ENCODE measurements at regions not wholly inside any gene's neighbourhood (a gene's known extent, or its start where the extent isn't known, plus 50 kb on each side); places are given as distances from the start of the nearest gene placed in this dataset.

GRCh38 chr3:74119221-74119620, 494.5 kb upstream of the PDZRN3 start:
- DNase-seq (ENCODE audit: low spot score), result no peak
- no peaks in the 10 kb centered on the region for H3K27me3 ChIP-seq (ENCODE audit: control insufficient read depth in 4 of 4, insufficient read depth in 4 of 4, low read length in 3 of 4)
- H3K27ac ChIP-seq (ENCODE audit: low read depth in 1 of 2, low read length in 2 of 2), result no peak overlapping the region
- H3K4me1 ChIP-seq (ENCODE audit: control insufficient read depth in 4 of 4, insufficient read depth in 4 of 4, low read length in 3 of 4), result no peaks in the 10 kb centered on the region
- peaks cover 0 to 1% (median 0%) of the 10 kb centered on the region in 4 donors for H3K9me3 ChIP-seq (ENCODE audit: control insufficient read depth in 4 of 4, low read length in 3 of 4)
- no peak overlapping the region for H3K9ac ChIP-seq (ENCODE audit: low read depth in 1 of 2, low read length in 2 of 2)
- 73% methylated on average over 1 of the region's 1 CpG for WGBS
- TF ChIP-seq YY1 (IDR thresholded peaks at IDR 0.05) (no peak), FOXA1 (IDR thresholded peaks at IDR 0.05) (no peak), SP1 (IDR thresholded peaks at IDR 0.05) (no peak), RXRA (IDR thresholded peaks at IDR 0.05) (no peak), GABPA (IDR thresholded peaks at IDR 0.05 in 1 of 2, conservative IDR thresholded peaks at IDR 0.05 in 1 of 2) (no peak), REST (IDR thresholded peaks at IDR 0.05) (no peak), ZBTB33 (IDR thresholded peaks at IDR 0.05) (no peak), HNF4G (IDR thresholded peaks at IDR 0.05) (no peak), NR2F2 (IDR thresholded peaks at IDR 0.05) (no peak), EGR1 (IDR thresholded peaks at IDR 0.05; ENCODE audit: low read depth in 2 of 2) (no peak)
- no peaks in the 10 kb centered on the region for H3K36me3 ChIP-seq (ENCODE audit: control insufficient read depth in 4 of 4, insufficient read depth in 3 of 4, low read depth in 1 of 4, low read length in 3 of 4)
- no peak overlapping the region for H3K4me3 ChIP-seq (ENCODE audit: low read depth in 1 of 3, low read length in 3 of 3)

- Histone ChIP-seq H3K36me3 (ENCODE audit: control insufficient read depth in 4 of 4, insufficient read depth in 3 of 4, low read depth in 1 of 4, low read length in 3 of 4) (no peaks in the 10 kb centered on the region), H3K9ac (ENCODE audit: low read depth in 1 of 2, low read length in 2 of 2) (no peak overlapping the region), H3K27ac (ENCODE audit: low read depth in 1 of 2, low read length in 2 of 2) (no peak overlapping the region), H3K4me3 (ENCODE audit: low read depth in 1 of 3, low read length in 3 of 3) (no peak overlapping the region), H3K4me1 (ENCODE audit: control insufficient read depth in 4 of 4, insufficient read depth in 4 of 4, low read length in 3 of 4) (no peaks in the 10 kb centered on the region), H3K27me3 (ENCODE audit: control insufficient read depth in 4 of 4, insufficient read depth in 4 of 4, low read length in 3 of 4) (no peaks in the 10 kb centered on the region), H3K9me3 (ENCODE audit: control insufficient read depth in 4 of 4, low read length in 3 of 4) (no peaks in the 10 kb centered on the region)
- 44% methylated on average over 3 of the region's 3 CpGs for WGBS
- no peak for DNase-seq (ENCODE audit: low spot score)
- TF ChIP-seq ATF3 (IDR thresholded peaks at IDR 0.05) (no peak), MAX (IDR thresholded peaks at IDR 0.05) (no peak), FOXA1 (IDR thresholded peaks at IDR 0.05) (no peak), EGR1 (IDR thresholded peaks at IDR 0.05; ENCODE audit: low read depth in 2 of 2) (no peak), RAD21 (IDR thresholded peaks at IDR 0.05) (no peak), GABPA (IDR thresholded peaks at IDR 0.05 in 1 of 2, conservative IDR thresholded peaks at IDR 0.05 in 1 of 2) (no peak), FOXA2 (IDR thresholded peaks at IDR 0.05) (no peak), HNF4A (conservative IDR thresholded peaks at IDR 0.05) (no peak)
Observed at GRCh38 chr3:74115906-74116305, 491.2 kb upstream of the PDZRN3 start.
